ENCODE measurements at regions not wholly inside any gene's neighbourhood (a gene's known extent, or its start where the extent isn't known, plus 50 kb on each side); places are given as distances from the start of the nearest gene placed in this dataset.

DNA sequence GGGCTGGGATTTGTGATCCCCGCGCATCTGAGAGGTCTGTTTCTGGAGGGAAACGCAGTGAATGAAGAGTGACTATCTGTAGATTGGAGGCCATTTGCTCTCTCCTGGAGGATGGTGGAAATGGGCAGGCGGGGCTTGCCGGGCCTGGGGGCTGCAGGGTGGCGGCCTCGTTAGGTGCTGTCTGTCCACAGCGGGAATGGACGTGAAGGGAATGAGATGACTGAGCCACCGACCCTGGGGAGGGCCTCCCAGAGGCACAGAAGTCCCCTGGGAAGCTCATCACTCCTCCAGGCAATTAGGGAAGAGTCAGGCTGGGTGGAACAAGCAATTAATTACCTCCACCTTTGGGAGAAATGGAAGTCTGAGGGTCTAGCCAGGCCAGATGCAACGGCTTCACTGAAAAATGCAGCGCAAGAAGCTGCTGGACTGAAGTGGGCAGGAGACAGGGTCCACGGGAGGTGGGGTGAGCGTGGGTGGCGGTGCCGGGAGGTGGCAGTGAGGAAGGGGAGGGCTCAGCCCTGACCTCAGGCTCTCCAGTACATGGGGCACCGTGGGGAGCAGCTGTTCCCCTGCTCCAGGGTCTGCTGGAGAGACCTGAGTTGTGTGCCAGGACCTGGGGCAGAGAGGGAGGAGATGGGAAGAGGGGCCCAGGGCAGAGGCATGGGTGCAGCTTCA lies 524.5 kb downstream of the BRD1 start:
- in situ Hi-C loops (cut with MboI): no loop called here
- Histone ChIP-seq H3K4me1 (ENCODE audit: insufficient read depth) (no peaks in the 10 kb centered on the region), H3K9me3 (ENCODE audit: low read depth) (no peaks in the 10 kb centered on the region), H3K9me2 (ENCODE audit: insufficient read depth) (no peaks in the 10 kb centered on the region), H3K27me3 (replicated peaks; ENCODE audit: insufficient read depth) (no peaks in the 10 kb centered on the region), H4K20me1 (ENCODE audit: insufficient read depth) (no peaks in the 10 kb centered on the region), H3K79me2 (ENCODE audit: insufficient read depth) (no peaks in the 10 kb centered on the region), H3K36me3 (ENCODE audit: low read depth) (no peaks in the 10 kb centered on the region), H3K4me3 (no peak overlapping the region), H3K27ac (no peak overlapping the region), H3K4me2 (ENCODE audit: unreplicated experiment) (no peak overlapping the region), H3K9ac (no peak overlapping the region), H2AFZ (no peak overlapping the region), H3F3A (ENCODE audit: insufficient read depth) (no peaks in the 10 kb centered on the region)
- TF ChIP-seq EZH2 (IDR thresholded peaks at IDR 0.05; ENCODE audit: insufficient read depth, poor library complexity, severe bottlenecking) (no peak), EZH2phosphoT487 (IDR thresholded peaks at IDR 0.05; ENCODE audit: insufficient read depth, low read depth) (no peak)
- WGBS, 2 experiments (ENCODE audit: low coverage in 1 of 2, low lambda C conversion rate in 2 of 2, missing lambda C conversion rate in 2 of 2): 54 to 55% methylated on average over 17 of the region's 17 CpGs
- no peak for DNase-seq

DNA sequence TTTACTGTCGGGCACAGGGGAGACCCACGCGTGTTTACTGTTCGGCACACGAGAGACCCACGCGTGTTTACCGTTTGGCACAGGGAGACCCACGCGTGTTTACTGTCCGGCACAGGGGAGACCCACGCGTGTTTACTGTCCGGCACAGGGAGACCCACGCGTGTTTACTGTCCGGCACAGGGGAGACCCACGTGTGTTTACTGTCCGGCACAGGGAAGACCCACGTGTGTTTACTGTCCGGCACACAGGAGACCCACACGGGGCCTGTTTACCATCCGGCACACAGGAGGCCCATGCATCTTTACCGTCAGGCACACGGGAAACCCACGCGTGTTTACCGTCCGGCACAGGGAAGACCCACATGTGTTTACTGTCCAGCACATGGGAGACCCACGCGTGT lies 525.1 kb downstream of the BRD1 start:
- Histone ChIP-seq H3K36me3 (ENCODE audit: low read depth) (no peaks in the 10 kb centered on the region), H3K79me2 (ENCODE audit: insufficient read depth) (no peaks in the 10 kb centered on the region), H3K9me3 (ENCODE audit: low read depth) (no peaks in the 10 kb centered on the region), H2AFZ (no peak overlapping the region), H3F3A (ENCODE audit: insufficient read depth) (no peaks in the 10 kb centered on the region), H3K4me1 (ENCODE audit: insufficient read depth) (no peaks in the 10 kb centered on the region), H3K9me2 (ENCODE audit: insufficient read depth) (no peaks in the 10 kb centered on the region), H3K27me3 (replicated peaks; ENCODE audit: insufficient read depth) (no peaks in the 10 kb centered on the region), H4K20me1 (ENCODE audit: insufficient read depth) (no peaks in the 10 kb centered on the region), H3K9ac (no peak overlapping the region), H3K4me2 (ENCODE audit: unreplicated experiment) (no peak overlapping the region), H3K4me3 (no peak overlapping the region), H3K27ac (no peak overlapping the region)
- no peak for DNase-seq
- 80 to 83% methylated on average over 28 to 31 of the region's 31 CpGs for WGBS, 2 experiments (ENCODE audit: low coverage in 1 of 2, low lambda C conversion rate in 2 of 2, missing lambda C conversion rate in 2 of 2)
- TF ChIP-seq EZH2phosphoT487 (IDR thresholded peaks at IDR 0.05; ENCODE audit: insufficient read depth, low read depth) (no peak), EZH2 (IDR thresholded peaks at IDR 0.05; ENCODE audit: insufficient read depth, poor library complexity, severe bottlenecking) (no peak)
- in situ Hi-C loops (cut with MboI): no loop called here

DNA sequence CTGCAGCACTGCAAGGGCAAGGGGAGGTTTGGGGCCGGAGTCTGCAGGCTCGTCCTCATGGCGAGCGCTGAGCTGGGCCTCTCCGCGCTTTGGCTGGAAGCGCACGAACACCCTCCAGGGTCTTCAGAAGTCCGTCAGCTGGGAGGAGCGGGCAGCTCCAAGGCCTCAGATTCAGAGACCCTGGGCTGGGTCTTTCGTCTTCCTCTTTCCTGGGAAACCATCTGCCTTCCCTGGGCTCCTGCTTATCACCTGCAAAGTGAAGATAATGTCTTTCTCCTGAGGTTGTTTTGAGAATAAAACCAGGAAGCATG lies 525.6 kb downstream of the BRD1 start:
- Histone ChIP-seq H3F3A (ENCODE audit: insufficient read depth) (no peaks in the 10 kb centered on the region), H3K4me3 (no peak overlapping the region), H4K20me1 (ENCODE audit: insufficient read depth) (no peaks in the 10 kb centered on the region), H3K79me2 (ENCODE audit: insufficient read depth) (no peaks in the 10 kb centered on the region), H3K36me3 (ENCODE audit: low read depth) (no peaks in the 10 kb centered on the region), H3K27me3 (replicated peaks; ENCODE audit: insufficient read depth) (no peaks in the 10 kb centered on the region), H3K4me2 (ENCODE audit: unreplicated experiment) (no peak overlapping the region), H3K9me2 (ENCODE audit: insufficient read depth) (no peaks in the 10 kb centered on the region), H3K9me3 (ENCODE audit: low read depth) (no peaks in the 10 kb centered on the region), H3K27ac (no peak overlapping the region), H2AFZ (no peak overlapping the region), H3K4me1 (ENCODE audit: insufficient read depth) (no peaks in the 10 kb centered on the region), H3K9ac (no peak overlapping the region)
- 87% methylated on average over 11 of the region's 11 CpGs for WGBS, 2 experiments (ENCODE audit: low coverage in 1 of 2, low lambda C conversion rate in 2 of 2, missing lambda C conversion rate in 2 of 2)
- TF ChIP-seq EZH2 (IDR thresholded peaks at IDR 0.05; ENCODE audit: insufficient read depth, poor library complexity, severe bottlenecking) (no peak), EZH2phosphoT487 (IDR thresholded peaks at IDR 0.05; ENCODE audit: insufficient read depth, low read depth) (no peak)
- in situ Hi-C loops (cut with MboI): no loop called here
- DNase-seq: no peak

DNA sequence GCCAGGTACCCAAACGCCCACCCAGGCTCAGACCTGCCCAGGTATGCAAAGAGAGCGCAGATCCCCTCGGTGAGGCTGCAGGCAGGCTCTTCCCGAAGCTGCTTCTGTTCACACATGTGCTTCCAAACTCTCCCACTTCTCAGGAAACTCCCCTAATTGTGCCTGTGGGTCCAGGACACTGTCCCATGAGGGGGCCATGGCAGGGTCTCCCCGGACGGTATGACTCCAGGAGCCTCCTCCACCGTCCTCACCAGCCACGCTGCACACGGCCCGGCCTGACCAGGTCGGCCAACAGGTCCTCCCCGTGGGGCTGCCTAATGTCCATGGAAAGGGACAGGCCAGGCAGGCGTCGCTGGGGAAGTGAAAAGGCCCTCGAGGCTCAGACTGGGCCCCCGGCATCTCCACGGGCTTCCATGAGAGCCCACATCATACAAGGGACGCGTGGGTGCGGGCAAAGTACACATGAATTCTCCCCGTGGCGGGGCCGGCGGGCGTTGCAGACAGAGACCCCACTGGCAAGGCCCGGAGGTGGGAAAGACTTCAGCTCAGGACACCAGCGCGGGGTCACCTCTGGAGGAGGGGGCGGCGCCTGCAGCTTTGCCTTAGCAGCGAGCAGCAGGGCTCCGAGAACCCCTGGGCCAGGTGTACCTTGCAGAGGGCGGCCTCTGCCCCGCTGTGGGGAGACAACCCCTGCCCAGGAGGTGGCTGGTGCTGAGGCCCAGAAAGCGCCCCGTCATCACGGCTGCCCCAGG lies 526.1 kb downstream of the BRD1 start:
- H3K9me3 ChIP-seq (ENCODE audit: low read depth): no peaks in the 10 kb centered on the region
- 68 to 70% methylated on average over 37 of the region's 37 CpGs for WGBS, 2 experiments (ENCODE audit: low coverage in 1 of 2, low lambda C conversion rate in 2 of 2, missing lambda C conversion rate in 2 of 2)

More for the DNA sequence above, 526.1 kb downstream of the BRD1 start:
- no peaks in the 10 kb centered on the region for H3K9me2 ChIP-seq (ENCODE audit: insufficient read depth)
- no peak overlapping the region for H3K4me3 ChIP-seq
- H3K4me1 ChIP-seq (ENCODE audit: insufficient read depth): no peaks in the 10 kb centered on the region
- DNase-seq: no peak
- no peaks in the 10 kb centered on the region for H4K20me1 ChIP-seq (ENCODE audit: insufficient read depth)
- TF ChIP-seq EZH2phosphoT487 (IDR thresholded peaks at IDR 0.05; ENCODE audit: insufficient read depth, low read depth): no peak
- TF ChIP-seq EZH2 (IDR thresholded peaks at IDR 0.05; ENCODE audit: insufficient read depth, poor library complexity, severe bottlenecking): no peak
- H3K27me3 ChIP-seq (replicated peaks; ENCODE audit: insufficient read depth): no peaks in the 10 kb centered on the region
- no peak overlapping the region for H3K9ac ChIP-seq
- no peaks in the 10 kb centered on the region for H3K36me3 ChIP-seq (ENCODE audit: low read depth)
- H3K27ac ChIP-seq: no peak overlapping the region
- no peak overlapping the region for H2AFZ ChIP-seq
- H3K4me2 ChIP-seq (ENCODE audit: unreplicated experiment): no peak overlapping the region
- H3F3A ChIP-seq (ENCODE audit: insufficient read depth): no peaks in the 10 kb centered on the region
- in situ Hi-C loops (cut with MboI): no loop called here
- no peaks in the 10 kb centered on the region for H3K79me2 ChIP-seq (ENCODE audit: insufficient read depth)
